ENCODE measurements at regions not wholly inside any gene's neighbourhood (a gene's known extent, or its start where the extent isn't known, plus 50 kb on each side); places are given as distances from the start of the nearest gene placed in this dataset.

DNA sequence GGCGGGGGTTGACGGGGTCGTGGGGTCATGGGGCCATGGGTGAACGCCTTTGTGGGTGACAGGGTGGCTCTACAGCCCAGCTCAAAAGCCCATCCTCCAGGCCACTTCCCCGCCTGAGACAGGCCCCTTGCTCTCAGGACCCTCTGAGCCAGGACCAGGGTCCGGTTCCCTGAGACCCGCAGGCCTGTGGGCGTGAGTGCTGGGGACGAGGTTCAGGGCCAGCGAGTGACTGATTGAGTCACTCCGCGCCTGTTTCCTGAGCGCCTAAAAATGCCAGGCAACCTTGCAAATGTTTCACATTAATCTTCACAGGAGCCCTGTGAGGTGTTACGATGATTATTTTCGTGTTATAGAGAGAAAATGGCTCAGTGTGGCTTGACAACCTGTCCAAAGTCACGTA lies 97.8 kb downstream of the ZNF674 start:
- Histone ChIP-seq H3K4me3 (peak overlapping the region; percentile 45 to 61), H3K27me3 (no peaks in the 10 kb centered on the region), H3K4me1 (no peaks in the 10 kb centered on the region), H3K9me3 (no peaks in the 10 kb centered on the region), H3K27ac (peak overlapping the region; percentile 81 to 91), H3K36me3 (no peaks in the 10 kb centered on the region)
- no peak for DNase-seq
- intact Hi-C loops (cut with DNase I; ENCODE audit: low total_unique reads) = no loop called here
- TF ChIP-seq CTCF (IDR thresholded peaks at IDR 0.05) = no peak
- no peak for TF ChIP-seq POLR2A (IDR thresholded peaks at IDR 0.05)

- Histone ChIP-seq H3K27me3 (no peaks in the 10 kb centered on the region), H3K4me1 (no peaks in the 10 kb centered on the region), H3K36me3 (no peaks in the 10 kb centered on the region), H3K27ac (peak overlapping the region; percentile 81 to 91), H3K9me3 (no peaks in the 10 kb centered on the region), H3K4me3 (peak overlapping the region; percentile 45 to 61)
- no peak for TF ChIP-seq CTCF (IDR thresholded peaks at IDR 0.05)
- peak in 1 of 2 donors; percentile 67 for TF ChIP-seq POLR2A (IDR thresholded peaks at IDR 0.05)
- intact Hi-C loops (cut with DNase I; ENCODE audit: low total_unique reads) = no loop called here
- DNase-seq = peak; percentile 83
These were observed 98.4 kb downstream of the ZNF674 start for GRCh38 chrX:46446727-46447378.

- H3K9me3 ChIP-seq = no peaks in the 10 kb centered on the region
- no peak for TF ChIP-seq POLR2A (IDR thresholded peaks at IDR 0.05)
- TF ChIP-seq CTCF (IDR thresholded peaks at IDR 0.05) = no peak
- no peak overlapping the region for H3K27ac ChIP-seq
- H3K36me3 ChIP-seq = no peaks in the 10 kb centered on the region
- intact Hi-C loops (cut with DNase I; ENCODE audit: low total_unique reads) = no loop called here
- H3K27me3 ChIP-seq = no peaks in the 10 kb centered on the region
- DNase-seq = no peak
- H3K4me3 ChIP-seq = no peak overlapping the region
- H3K4me1 ChIP-seq = no peaks in the 10 kb centered on the region
These were observed 101.2 kb downstream of the ZNF674 start for GRCh38 chrX:46444011-46444410.

GRCh38 chrX:46436744-46437143 lies 108.5 kb downstream of the ZNF674 start:
- no peaks in the 10 kb centered on the region for H3K9me3 ChIP-seq

DNA sequence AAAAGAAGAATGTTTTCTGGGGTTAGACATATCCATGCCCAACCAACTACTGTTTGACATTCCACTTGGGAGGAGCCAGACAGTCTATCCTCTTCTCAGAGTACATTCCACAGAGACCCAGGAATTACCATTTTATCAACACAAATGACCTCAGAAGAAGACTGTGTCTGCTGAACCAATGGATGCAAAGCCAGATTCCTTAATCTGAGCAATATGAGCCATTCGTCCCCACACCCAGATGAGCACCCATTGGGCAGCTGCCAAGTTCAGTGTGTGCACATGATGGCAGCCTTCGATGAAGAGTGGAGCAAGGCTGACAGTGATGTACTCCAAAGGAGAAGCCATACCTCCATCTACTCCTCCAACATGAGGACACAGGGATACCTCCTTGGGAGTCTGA lies 111.3 kb downstream of the ZNF674 start:
- H3K9me3 ChIP-seq = no peaks in the 10 kb centered on the region
- DNase-seq = no peak
- H3K27me3 ChIP-seq = no peaks in the 10 kb centered on the region
- no peak overlapping the region for H3K4me3 ChIP-seq
- no peak overlapping the region for H3K27ac ChIP-seq
- no peaks in the 10 kb centered on the region for H3K36me3 ChIP-seq
- intact Hi-C loops (cut with DNase I; ENCODE audit: low total_unique reads) = no loop called here
- no peaks in the 10 kb centered on the region for H3K4me1 ChIP-seq
- no peak for TF ChIP-seq CTCF (IDR thresholded peaks at IDR 0.05)
- no peak for TF ChIP-seq POLR2A (IDR thresholded peaks at IDR 0.05)

More at GRCh38 chrX:46436744-46437143, 108.5 kb downstream of the ZNF674 start:
- no peak for DNase-seq
- Histone ChIP-seq H3K36me3 (no peaks in the 10 kb centered on the region), H3K4me3 (no peak overlapping the region), H3K27ac (no peak overlapping the region), H3K4me1 (no peaks in the 10 kb centered on the region), H3K27me3 (no peaks in the 10 kb centered on the region)
- intact Hi-C loops (cut with DNase I; ENCODE audit: low total_unique reads) = no loop called here
- TF ChIP-seq CTCF (IDR thresholded peaks at IDR 0.05) (no peak), POLR2A (IDR thresholded peaks at IDR 0.05) (no peak)
